GM12864 (cell line): ENCODE measurements at regions not wholly inside any gene's neighbourhood (a gene's known extent, or its start where the extent isn't known, plus 50 kb on each side); places are given as distances from the start of the nearest gene placed in this dataset.
"Not testable (repeated sequence)": the region's sequence is repeated elsewhere in the genome, so short reads cannot be mapped to it uniquely, and the experiment has no call there.

Experiments used
- DNase-seq: peaks from one replicate; pipeline ENCODE4 v3.0.0-alpha.2; 2011; ENCODE audit warnings: low read depth
- H3K4me3 ChIP-seq: 2 replicates; pipeline ENCODE4 v1.5.1; 2011; ENCODE audit warnings: mild to moderate bottlenecking, low read depth, low read length, control low read depth
- CTCF ChIP-seq: IDR thresholded peaks from 2 replicates; pipeline ENCODE4 v1.5.1; 2011; ENCODE audit warnings: low read depth, mild to moderate bottlenecking, moderate library complexity, low read length, control low read depth, inconsistent platforms; ENCODE audit errors: missing control alignments

GRCh38 chr17:12195418-12195817 is 174.7 kb downstream of the MAP2K4 start:
- no peak overlapping the region for H3K4me3 ChIP-seq
- no peak for DNase-seq
- no peak for TF ChIP-seq CTCF

DNA sequence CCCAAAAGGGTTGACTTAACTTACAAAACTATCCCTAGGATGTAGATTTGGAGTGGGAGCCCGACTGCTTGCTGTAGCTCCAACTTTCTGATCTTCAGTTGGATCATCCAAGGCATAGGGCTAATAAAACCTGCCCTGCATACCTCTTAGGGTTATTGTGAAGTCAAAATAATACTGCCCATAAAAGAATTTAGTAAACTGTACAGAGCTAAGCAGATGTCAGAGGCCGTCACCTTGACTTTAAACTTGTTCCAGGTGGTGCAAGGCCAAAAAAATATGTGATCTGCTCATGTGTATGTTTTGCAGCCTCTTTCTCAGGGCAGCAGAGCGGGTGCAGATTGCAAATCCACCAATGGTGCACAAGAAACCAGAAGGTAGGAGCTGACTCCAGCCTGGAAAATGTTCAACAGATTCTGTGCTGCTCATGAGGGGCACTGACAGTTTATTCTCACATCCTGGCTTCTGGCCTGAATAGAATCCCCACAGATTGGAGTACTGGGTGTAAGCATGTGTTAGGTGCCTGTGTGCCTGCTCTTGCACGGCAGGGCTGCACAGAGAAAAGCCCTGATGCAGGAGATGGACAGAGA is 180.7 kb downstream of the MAP2K4 start:
- TF ChIP-seq CTCF: no peak
- no peak overlapping the region for H3K4me3 ChIP-seq
- DNase-seq: no peak

GRCh38 chr17:12209632-12210191 is 189.0 kb downstream of the MAP2K4 start:
- TF ChIP-seq CTCF: no peak
- no peak overlapping the region for H3K4me3 ChIP-seq
- no peak for DNase-seq

GRCh38 chr17:12220714-12221439 is 200.2 kb downstream of the MAP2K4 start:
- not testable (repeated sequence) for H3K4me3 ChIP-seq, DNase-seq

DNA sequence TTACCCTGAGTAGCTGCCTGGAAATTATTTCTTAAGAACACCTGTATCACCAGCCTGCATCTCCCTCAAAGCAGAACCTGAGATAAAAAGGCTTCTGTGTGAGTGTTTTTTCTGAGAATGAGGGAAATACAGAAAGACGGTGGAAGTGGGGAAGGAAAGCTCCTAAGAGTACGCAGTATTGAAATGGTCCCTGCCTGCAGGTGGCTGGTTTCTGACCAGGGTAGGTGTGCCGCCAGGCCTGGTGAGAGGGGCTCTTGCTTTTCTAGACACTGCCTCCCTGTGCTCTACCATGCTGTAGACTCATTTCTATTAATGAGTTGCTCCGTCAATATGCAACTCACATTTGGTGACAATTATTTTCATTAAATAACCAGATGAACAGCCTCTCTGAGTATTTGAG is 201.7 kb downstream of the MAP2K4 start:
- DNase-seq: no peak
- no peak for TF ChIP-seq CTCF
- H3K4me3 ChIP-seq: no peak overlapping the region

DNA sequence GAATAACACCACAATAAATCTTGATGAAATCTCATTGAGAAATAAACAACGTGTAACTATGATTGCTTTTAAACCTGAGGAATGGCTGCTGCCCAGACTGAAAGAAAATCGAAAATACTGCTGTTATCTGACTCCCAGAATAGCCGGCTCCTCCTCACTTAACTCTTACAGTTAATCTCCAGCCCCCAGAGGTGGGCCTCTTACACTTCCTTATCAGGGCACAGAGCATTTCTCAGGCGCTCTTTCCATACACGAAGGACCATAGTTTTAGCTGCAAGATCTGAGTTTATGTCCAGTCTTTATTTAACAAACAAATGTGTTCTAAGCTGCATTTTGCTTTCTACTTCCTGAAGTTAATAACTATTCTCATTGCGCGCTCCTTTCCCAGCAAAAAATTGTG is 206.9 kb downstream of the MAP2K4 start:
- TF ChIP-seq CTCF: no peak
- no peak for DNase-seq
- no peak overlapping the region for H3K4me3 ChIP-seq

DNA sequence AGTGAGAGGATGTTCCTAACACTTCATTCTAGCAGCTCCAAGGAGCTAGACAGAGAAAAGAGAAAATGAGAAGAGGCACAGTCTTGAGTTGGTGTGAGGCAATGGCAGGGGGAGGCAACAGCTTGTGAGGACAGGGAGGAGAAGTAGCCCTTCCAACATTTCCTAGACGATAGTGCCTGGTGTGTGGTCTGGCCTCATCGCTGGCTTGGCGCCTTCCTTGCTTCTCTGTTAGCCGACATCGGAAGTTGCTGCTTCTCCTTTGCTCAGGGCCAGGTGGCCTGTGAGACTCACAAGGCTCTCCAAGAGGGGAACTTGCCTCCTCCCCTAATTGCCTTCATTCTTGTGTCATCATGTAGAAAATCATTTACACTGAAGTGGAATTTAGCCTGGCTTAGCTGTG is 208.7 kb downstream of the MAP2K4 start:
- TF ChIP-seq CTCF: no peak
- H3K4me3 ChIP-seq: no peak overlapping the region
- no peak for DNase-seq
